NCI-H2081 (cell line): ENCODE measurements at regions not wholly inside any gene's neighbourhood (a gene's known extent, or its start where the extent isn't known, plus 50 kb on each side); places are given as distances from the start of the nearest gene placed in this dataset.

Experiments
- DNase-seq, 2 experiments: peaks; one replicate each; lab custom pipeline; 2025; lab: John Stamatoyannopoulos, UW

DNA sequence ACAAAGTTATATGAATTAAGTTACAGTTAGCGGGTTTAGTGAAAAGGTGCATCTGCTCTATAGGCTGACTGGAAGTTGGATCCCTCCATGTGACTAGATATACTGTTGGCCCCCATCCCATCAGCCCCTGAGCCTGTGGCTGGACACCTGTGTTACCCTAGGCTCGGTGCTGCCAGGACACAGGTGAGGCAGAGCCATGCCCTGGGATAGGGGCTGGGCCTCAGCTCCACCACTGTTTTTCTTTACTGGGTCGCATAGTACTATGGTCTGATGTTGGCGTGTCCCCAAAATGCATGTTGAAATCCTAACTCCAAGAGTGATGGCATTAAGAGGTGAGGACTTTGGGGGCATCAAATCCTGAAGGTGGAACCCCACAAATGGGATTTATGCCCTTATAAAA, 638.6 kb upstream of the ID2 start:
- no peak for DNase-seq

- no peak for DNase-seq
These were observed 637.7 kb upstream of the ID2 start for GRCh38 chr2:8044046-8044594.

DNA sequence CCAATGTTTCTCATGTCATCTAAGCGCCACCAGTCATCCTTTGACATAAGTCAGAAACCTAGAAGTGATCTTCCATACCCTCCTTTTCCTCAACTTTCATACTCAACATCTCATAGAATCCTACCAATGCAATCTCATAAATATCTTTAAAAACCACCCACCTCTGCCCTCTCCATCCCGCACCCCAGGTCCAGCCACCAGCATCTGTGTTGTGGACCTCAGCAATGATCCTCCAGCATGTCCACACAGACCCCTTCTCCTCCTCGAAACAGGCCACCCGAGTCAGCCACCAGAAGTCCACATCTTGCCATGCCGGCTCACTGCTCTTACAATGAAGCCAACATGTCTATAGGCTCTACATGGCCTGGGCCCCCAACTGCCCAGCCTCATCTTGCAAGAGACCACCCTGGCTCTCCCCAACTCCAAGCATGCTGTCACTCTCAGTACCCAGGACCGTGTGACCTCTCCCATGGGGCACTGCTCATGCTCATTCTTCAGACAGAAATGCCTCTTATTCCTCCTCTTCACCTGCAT, 636.7 kb upstream of the ID2 start:
- no peak for DNase-seq

DNA sequence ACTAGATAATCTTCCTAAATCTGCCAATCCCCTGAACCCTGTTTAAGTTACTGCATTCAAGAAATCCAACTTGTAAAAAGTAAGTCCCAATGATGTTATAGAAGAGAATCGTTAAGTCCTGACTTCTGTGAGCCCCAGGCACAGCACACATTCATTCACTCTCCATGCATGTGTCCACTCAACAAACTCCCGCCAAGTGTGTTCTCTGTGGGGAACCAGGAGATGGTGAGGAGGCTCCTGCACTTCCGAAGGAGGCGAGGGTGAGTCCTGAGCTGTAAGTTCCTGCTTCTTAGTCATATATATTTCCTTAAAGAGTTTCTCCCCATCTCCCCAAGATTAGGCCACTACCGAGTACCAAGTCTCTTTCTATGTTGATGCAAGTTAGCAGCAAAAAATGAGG, 635.0 kb upstream of the ID2 start:
- no peak for DNase-seq

DNA sequence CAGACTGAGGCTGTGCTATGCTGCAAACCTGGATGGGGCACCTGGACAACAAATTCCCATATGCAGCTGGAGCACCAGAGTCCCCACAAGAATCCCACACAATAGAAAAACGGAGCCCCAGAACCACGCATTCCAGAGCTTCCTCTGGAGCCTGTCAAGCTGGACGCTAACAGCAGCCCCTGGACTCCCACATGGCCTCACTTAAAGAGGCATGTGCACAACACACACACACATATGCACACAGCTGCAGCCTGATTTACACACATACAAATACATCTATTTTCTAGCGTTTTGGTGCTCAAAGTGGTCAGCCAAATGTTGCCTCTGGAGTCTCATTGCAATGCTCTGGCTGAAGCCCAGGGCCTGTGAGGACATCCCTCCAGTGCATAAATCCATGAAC, 632.7 kb upstream of the ID2 start:
- no peak for DNase-seq

DNA sequence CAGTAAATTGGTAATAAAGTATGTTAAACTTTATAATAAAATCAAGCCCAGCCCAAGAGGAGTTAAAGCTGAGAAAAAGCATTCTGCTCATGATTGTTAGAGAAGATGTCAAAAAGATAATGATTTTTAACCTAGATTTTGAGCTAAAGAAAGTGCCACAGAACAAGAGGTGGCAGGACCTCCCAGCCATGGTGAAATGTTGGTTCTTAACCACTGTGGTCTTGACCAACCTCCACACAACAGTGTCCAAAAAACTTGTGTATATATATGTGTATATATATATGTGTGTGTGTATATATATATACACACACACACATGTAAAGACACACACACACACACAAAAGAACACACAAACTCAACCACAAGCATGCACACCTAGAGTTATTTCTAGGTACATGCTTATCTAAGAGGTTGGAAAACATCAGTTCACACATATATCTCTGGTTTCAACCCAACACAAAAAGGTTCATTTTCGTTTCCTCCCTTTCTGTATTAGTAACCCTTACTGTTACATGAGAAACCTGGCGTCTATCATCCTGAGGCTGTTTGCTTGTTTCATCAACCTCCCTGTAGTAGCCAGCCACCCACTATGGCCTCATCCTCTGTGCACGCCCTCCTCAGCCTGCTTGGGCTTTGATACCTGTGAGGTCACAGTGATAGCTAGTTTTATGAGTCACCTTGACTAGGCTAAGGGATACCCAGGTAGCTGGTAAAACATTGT, 631.8 kb upstream of the ID2 start:
- no peak for DNase-seq

DNA sequence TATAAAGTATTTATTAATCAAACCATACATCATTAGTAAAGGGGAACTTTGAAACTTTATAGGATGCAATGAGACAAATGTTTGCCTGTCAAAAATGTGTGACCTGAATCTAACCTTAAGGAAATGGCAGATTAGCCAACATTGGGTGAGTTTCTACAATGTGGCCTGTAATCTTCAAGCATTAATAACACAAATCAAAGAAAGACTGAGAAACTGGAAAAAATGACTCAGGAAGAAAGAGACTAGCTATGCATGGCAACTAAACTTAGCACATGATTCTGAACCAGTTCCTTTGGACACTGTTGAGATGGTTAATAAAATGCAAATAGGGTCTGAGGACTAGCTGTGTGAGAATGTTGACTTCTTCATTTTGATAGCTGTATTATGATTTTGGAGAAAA, 628.6 kb upstream of the ID2 start:
- no peak for DNase-seq

- no peak for DNase-seq
These were observed 627.8 kb upstream of the ID2 start for GRCh38 chr2:8054070-8054469.

DNA sequence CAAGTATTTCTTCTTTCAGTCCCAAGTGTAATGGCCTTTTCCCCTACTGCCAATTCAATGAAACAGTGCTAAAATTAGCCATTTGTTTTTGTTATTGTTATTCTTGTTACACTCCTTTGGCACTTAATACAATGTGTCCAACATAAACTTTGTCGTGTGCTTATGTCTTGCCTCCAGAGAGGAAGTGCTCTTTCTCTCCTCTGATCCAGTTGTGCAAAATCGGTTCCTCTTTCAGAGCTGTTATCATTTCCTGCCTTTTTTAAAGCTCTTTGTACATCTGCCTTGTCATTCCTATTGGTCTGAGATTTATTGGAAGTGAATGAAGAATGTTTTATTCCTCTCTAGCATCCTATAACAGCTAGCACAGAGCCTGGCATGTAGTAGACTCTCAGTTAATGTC, 623.2 kb upstream of the ID2 start:
- no peak for DNase-seq

GRCh38 chr2:8059255-8059654, 622.6 kb upstream of the ID2 start:
- peak; percentile 40 to 84 for DNase-seq

DNA sequence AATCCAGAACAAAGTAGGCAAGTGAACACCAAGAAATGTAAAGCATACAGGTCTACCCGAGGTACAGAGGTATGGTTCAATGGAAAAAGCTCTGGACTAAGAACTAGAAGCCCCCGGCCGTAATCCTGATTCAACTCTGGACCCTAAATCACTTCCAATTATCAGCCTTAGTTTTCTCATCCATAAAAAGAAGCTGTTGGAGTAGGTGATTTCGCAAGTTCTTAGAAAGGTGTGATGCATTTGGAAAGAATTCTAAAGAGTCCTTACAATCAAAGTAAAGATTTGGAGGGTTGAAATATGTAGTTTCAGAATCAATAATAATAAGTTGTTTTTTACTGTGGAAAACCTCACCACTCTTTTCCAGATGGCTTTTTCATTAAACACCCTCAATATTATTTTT, 622.1 kb upstream of the ID2 start:
- DNase-seq = no peak

DNA sequence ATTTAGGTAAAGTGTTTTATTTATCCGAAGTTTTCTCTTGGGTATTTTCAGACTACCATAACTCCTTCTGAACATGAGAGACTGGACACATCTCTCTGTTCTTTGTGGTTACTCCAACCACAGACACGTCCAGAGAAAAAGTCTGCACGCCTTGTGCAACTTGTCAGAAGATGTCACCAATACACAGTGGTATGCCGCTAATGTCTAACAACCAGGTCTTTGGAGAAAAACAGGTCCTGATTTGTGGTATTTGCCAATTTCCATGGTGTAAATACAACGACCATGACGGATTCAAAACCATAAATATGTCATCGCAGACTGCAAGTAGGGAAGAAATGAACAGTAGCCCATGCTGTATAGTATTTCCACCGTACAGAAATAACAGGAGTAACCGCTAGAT, 620.6 kb upstream of the ID2 start:
- DNase-seq = no peak

GRCh38 chr2:8064603-8065002, 617.3 kb upstream of the ID2 start:
- no peak for DNase-seq

DNA sequence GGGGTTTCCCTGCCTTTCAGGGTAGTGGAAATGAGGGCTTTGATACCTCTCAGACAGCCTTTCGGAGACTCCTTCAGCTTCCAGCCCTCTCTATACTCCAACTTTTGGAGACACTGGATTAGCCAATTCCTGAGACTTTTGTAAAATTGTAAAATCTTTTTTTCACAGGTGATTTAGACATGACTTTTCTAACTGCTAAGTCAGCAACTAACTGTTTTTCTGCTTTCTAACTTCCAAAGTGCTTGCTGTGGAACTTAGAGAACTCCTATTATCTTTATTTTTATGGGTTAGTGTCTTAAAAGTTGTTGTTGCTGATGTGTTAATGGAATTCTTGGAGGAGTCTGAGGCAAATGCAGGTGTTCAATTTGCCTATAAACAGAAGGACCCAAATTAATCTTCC, 616.7 kb upstream of the ID2 start:
- no peak for DNase-seq

GRCh38 chr2:8067784-8068336, 614.0 kb upstream of the ID2 start:
- DNase-seq = no peak

DNA sequence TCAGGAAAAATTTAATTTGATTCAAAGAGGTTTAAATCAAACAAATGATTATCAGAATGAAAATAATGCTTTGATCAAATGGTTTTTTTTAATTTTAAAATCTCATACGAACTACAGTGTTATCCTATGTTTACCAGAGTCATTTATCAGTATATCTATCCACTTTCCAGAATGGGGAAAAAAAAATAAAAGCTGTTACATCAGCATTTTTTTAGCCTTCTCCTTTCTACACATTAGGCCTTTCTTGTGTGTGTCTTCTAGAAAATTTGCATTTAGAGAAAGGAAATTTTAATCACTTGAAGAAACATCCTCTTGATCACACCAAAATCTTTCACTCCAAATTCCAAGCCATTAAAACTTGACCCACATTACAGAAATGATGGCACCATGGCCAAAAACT, 608.9 kb upstream of the ID2 start:
- DNase-seq = no peak

- DNase-seq = no peak
These were observed 607.9 kb upstream of the ID2 start for GRCh38 chr2:8073916-8074315.

DNA sequence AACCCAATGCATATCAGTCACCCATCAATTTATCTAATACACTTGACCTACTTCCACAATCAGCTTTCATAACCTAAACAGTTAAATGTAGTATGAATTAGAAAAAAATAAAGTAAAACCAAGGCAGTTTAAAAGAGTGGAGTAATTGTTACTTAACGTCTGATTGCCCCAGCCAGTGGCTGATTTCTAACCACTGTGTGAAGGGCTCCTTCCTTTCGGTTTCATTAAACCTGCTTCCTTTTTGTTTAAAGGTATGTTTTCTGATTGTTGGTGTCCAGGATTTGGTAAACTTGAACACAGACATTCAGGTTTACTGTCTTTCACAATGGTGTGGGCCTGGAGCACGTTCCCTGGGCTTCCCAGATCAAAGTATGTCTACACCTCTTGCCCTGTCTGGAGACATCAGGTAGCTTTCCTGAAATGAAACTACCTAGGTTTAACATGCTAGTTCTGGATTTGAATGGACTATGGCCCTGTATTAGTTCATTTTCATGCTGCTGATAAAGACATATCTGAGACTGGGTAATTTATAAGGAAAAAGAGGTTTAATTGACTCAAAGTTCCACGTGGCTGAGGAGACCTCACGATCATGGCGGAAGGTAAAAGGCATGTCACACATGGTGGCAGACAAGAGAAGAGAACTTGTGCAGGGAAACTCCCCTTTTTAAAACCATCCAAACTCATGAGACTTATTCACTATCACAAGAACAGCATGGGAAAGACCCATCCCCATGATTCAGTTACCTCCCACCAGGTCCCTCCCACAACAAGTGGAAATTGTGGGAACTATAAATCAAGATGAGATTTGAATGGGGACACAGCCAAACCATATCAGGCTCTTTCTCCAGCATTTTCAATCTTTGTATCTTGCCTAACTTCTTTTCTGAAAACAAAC, 605.2 kb upstream of the ID2 start:
- no peak for DNase-seq

- no peak for DNase-seq
These were observed 603.2 kb upstream of the ID2 start for GRCh38 chr2:8078705-8079104.

- DNase-seq = no peak
These were observed 601.8 kb upstream of the ID2 start for GRCh38 chr2:8080063-8080462.

- DNase-seq = no peak
These were observed 600.7 kb upstream of the ID2 start for GRCh38 chr2:8081130-8081529.

- no peak for DNase-seq
These were observed 599.0 kb upstream of the ID2 start for GRCh38 chr2:8082840-8083239.

DNA sequence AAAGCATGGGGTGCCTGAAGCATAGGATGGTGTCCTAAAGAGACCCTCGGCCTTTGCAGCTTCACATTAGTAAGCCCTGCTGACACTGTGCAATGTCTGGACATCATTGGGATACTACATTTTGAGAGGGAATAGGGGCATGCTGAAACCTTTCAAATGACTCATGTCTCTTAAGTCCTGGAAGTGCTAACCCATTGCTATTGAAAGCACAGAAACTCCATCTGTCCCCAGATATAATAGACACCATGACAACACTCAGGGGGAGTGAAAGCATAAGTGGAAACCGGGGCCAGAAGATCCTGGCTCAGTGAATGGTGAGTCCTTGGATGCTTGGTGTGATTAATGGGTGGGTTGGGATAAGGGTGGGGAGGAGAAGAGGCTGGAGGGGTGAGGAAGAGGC, 595.5 kb upstream of the ID2 start:
- DNase-seq = no peak
